ENCODE measurements at regions not wholly inside any gene's neighbourhood (a gene's known extent, or its start where the extent isn't known, plus 50 kb on each side); places are given as distances from the start of the nearest gene placed in this dataset.

- peaks cover 59% of the 10 kb centered on the region for H3K4me1 Mint-ChIP-seq (ENCODE audit: unreplicated experiment)
- H3K27ac Mint-ChIP-seq: no peak overlapping the region
- H3K9me3 Mint-ChIP-seq: no peaks in the 10 kb centered on the region
- H3K27me3 Mint-ChIP-seq: peaks cover 13% of the 10 kb centered on the region
- no peak for DNase-seq (ENCODE audit: extremely low spot score, unreplicated experiment)
- no peak overlapping the region for H3K4me3 Mint-ChIP-seq
- no peak for TF ChIP-seq CTCF (conservative IDR thresholded peaks at IDR 0.05)
- H3K36me3 Mint-ChIP-seq: no peaks in the 10 kb centered on the region
These were observed 303.0 kb upstream of the MSX2 start for GRCh38 chr5:174421408-174421805.

GRCh38 chr5:174423558-174423957 lies 300.8 kb upstream of the MSX2 start:
- no peak for TF ChIP-seq CTCF (conservative IDR thresholded peaks at IDR 0.05)
- Mint-ChIP-seq H3K36me3 (no peaks in the 10 kb centered on the region), H3K27me3 (peaks cover 13% of the 10 kb centered on the region), H3K4me3 (no peak overlapping the region), H3K9me3 (no peaks in the 10 kb centered on the region), H3K27ac (no peak overlapping the region), H3K4me1 (ENCODE audit: unreplicated experiment) (peaks cover 60% of the 10 kb centered on the region)
- DNase-seq (ENCODE audit: extremely low spot score, unreplicated experiment): no peak

- Mint-ChIP-seq H3K4me3 (no peak overlapping the region), H3K9me3 (peaks cover 3% of the 10 kb centered on the region), H3K4me1 (ENCODE audit: unreplicated experiment) (peaks cover 54% of the 10 kb centered on the region), H3K36me3 (no peaks in the 10 kb centered on the region), H3K27ac (peak overlapping the region; percentile 64), H3K27me3 (peaks cover 14% of the 10 kb centered on the region)
- no peak for DNase-seq (ENCODE audit: extremely low spot score, unreplicated experiment)
- no peak for TF ChIP-seq CTCF (conservative IDR thresholded peaks at IDR 0.05)
These were observed 299.9 kb upstream of the MSX2 start for GRCh38 chr5:174424219-174425053.

- H3K27ac Mint-ChIP-seq: peak overlapping the region; percentile 47
These were observed 299.0 kb upstream of the MSX2 start for GRCh38 chr5:174425271-174425963.

GRCh38 chr5:174425964-174426290 lies 298.5 kb upstream of the MSX2 start:
- DNase-seq (ENCODE audit: extremely low spot score, unreplicated experiment): no peak
- H3K36me3 Mint-ChIP-seq: no peaks in the 10 kb centered on the region
- peaks cover 4% of the 10 kb centered on the region for H3K9me3 Mint-ChIP-seq
- H3K4me3 Mint-ChIP-seq: no peak overlapping the region
- no peak for TF ChIP-seq CTCF (conservative IDR thresholded peaks at IDR 0.05)
- H3K4me1 Mint-ChIP-seq (ENCODE audit: unreplicated experiment): peaks cover 44% of the 10 kb centered on the region
- H3K27me3 Mint-ChIP-seq: peaks cover 10% of the 10 kb centered on the region
- H3K27ac Mint-ChIP-seq: no peak overlapping the region

More at GRCh38 chr5:174425271-174425963, 299.0 kb upstream of the MSX2 start:
- Mint-ChIP-seq H3K4me3 (peak overlapping the region; percentile 20), H3K4me1 (ENCODE audit: unreplicated experiment) (peaks cover 48% of the 10 kb centered on the region), H3K27me3 (peaks cover 10% of the 10 kb centered on the region), H3K36me3 (no peaks in the 10 kb centered on the region), H3K9me3 (peaks cover 4% of the 10 kb centered on the region)
- TF ChIP-seq CTCF (conservative IDR thresholded peaks at IDR 0.05): no peak
- no peak for DNase-seq (ENCODE audit: extremely low spot score, unreplicated experiment)
